C1 segment of cervical spinal cord (tissue), 14 donors: ENCODE measurements at regions not wholly inside any gene's neighbourhood (a gene's known extent, or its start where the extent isn't known, plus 50 kb on each side); places are given as distances from the start of the nearest gene placed in this dataset.
"Not testable (repeated sequence)": the region's sequence is repeated elsewhere in the genome, so short reads cannot be mapped to it uniquely, and the experiment has no call there.

Experiments
- DNase-seq, 14 donors: peaks; one replicate each; lab custom pipeline; 2025; lab: John Stamatoyannopoulos, UW

- no peak for DNase-seq
These were observed 62.6 kb downstream of the DUSP6 start for GRCh38 chr12:89289720-89290119.

- DNase-seq, result no peak
These were observed 63.3 kb downstream of the DUSP6 start for GRCh38 chr12:89288959-89289358.

- no peak for DNase-seq
These were observed 65.8 kb downstream of the DUSP6 start for GRCh38 chr12:89286501-89286900.

- no peak for DNase-seq
These were observed 70.8 kb downstream of the DUSP6 start for GRCh38 chr12:89281539-89281867.

GRCh38 chr12:89280833-89281538, 71.3 kb downstream of the DUSP6 start:
- no peak for DNase-seq

- no peak for DNase-seq
These were observed 72.8 kb downstream of the DUSP6 start for GRCh38 chr12:89279499-89279898.

- DNase-seq, result no peak
These were observed 73.4 kb downstream of the DUSP6 start for GRCh38 chr12:89278862-89279261.

- no peak for DNase-seq
These were observed 74.1 kb downstream of the DUSP6 start for GRCh38 chr12:89278169-89278568.

- no peak for DNase-seq
These were observed 75.4 kb downstream of the DUSP6 start for GRCh38 chr12:89276860-89277259.

GRCh38 chr12:89273525-89273924, 78.8 kb downstream of the DUSP6 start:
- no peak for DNase-seq

GRCh38 chr12:89270548-89270947, 81.8 kb downstream of the DUSP6 start:
- no peak for DNase-seq

GRCh38 chr12:89269174-89269573, 83.1 kb downstream of the DUSP6 start:
- DNase-seq, result no peak

- no peak for DNase-seq
These were observed 84.9 kb downstream of the DUSP6 start for GRCh38 chr12:89267404-89267803.

- DNase-seq, result not testable (repeated sequence)
These were observed 85.6 kb downstream of the DUSP6 start for GRCh38 chr12:89266574-89267188.

- DNase-seq, result no peak
These were observed 87.5 kb downstream of the DUSP6 start for GRCh38 chr12:89264837-89265236.

- no peak for DNase-seq
These were observed 88.4 kb downstream of the DUSP6 start for GRCh38 chr12:89263900-89264299.

GRCh38 chr12:89262855-89263552, 89.3 kb downstream of the DUSP6 start:
- DNase-seq, result no peak

GRCh38 chr12:89261982-89262381, 90.3 kb downstream of the DUSP6 start:
- no peak for DNase-seq

GRCh38 chr12:89260841-89261637, 91.3 kb downstream of the DUSP6 start:
- no peak for DNase-seq

GRCh38 chr12:89259821-89260220, 92.5 kb downstream of the DUSP6 start:
- DNase-seq, result no peak

- no peak for DNase-seq
These were observed 93.9 kb downstream of the DUSP6 start for GRCh38 chr12:89258240-89258969.

GRCh38 chr12:89257340-89257739, 95.0 kb downstream of the DUSP6 start:
- DNase-seq, result no peak
